LNCaP clone FGC (cell line): ENCODE measurements at regions not wholly inside any gene's neighbourhood (a gene's known extent, or its start where the extent isn't known, plus 50 kb on each side); places are given as distances from the start of the nearest gene placed in this dataset.
A peak's percentile ranks its signal among the peaks of the same experiment; 100 is the strongest.

Experiments used
- DNase-seq: peaks from one replicate; pipeline ENCODE4 v3.0.0-alpha.2; 2011; ENCODE audit warnings: low read depth
- H3K4me3 ChIP-seq: 2 replicates; pipeline ENCODE4 v1.5.1; 2011; ENCODE audit warnings: mild to moderate bottlenecking, low read depth, low read length, control low read depth
- TF ChIP-seq, protein P1 (sequence below): IDR thresholded peaks from 2 replicates; pipeline ENCODE4 v1.5.1; 2012; ENCODE audit warnings: mild to moderate bottlenecking; ENCODE audit not compliant: control insufficient read depth, insufficient read depth; ENCODE audit errors: extremely low read depth

DNA sequence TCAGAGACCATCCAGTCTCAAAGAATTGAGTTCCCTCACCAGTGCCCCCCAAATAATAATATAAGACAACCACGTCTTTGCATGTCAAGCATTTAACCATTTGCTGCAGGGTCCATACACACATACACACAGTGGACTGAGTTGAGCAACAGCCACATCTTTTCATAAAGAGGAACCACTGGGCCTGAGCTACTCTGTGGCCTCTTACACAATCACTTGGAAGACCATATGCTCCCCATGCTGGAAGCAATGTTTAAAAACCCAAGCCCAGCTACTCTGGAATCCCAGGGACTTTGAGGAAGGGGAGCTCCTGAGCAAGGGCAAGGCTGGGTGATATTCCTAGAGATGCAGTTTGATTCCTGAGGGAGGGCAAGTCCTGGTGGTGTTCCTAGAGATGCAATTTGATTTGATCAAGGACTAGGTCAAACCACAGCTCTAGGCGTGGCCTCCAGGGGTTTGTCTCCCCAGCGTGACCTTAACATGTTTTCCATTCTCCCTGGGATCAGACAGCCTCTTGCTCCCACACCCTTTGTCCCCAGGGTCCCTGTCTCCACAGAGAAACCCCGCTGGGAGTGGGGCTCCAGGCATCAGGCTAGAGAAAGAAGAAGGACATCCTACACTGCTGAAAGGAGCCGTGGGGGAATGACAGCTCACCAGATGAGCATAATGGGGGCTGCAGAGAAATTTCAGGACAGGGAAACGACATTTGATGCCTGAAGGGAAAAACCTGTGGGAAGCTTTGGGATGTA lies 376.2 kb upstream of the MGMT start:
- no peak for DNase-seq
- no peak overlapping the region for H3K4me3 ChIP-seq
- TF ChIP-seq, protein P1, sequence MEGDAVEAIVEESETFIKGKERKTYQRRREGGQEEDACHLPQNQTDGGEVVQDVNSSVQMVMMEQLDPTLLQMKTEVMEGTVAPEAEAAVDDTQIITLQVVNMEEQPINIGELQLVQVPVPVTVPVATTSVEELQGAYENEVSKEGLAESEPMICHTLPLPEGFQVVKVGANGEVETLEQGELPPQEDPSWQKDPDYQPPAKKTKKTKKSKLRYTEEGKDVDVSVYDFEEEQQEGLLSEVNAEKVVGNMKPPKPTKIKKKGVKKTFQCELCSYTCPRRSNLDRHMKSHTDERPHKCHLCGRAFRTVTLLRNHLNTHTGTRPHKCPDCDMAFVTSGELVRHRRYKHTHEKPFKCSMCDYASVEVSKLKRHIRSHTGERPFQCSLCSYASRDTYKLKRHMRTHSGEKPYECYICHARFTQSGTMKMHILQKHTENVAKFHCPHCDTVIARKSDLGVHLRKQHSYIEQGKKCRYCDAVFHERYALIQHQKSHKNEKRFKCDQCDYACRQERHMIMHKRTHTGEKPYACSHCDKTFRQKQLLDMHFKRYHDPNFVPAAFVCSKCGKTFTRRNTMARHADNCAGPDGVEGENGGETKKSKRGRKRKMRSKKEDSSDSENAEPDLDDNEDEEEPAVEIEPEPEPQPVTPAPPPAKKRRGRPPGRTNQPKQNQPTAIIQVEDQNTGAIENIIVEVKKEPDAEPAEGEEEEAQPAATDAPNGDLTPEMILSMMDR, result no peak

DNA sequence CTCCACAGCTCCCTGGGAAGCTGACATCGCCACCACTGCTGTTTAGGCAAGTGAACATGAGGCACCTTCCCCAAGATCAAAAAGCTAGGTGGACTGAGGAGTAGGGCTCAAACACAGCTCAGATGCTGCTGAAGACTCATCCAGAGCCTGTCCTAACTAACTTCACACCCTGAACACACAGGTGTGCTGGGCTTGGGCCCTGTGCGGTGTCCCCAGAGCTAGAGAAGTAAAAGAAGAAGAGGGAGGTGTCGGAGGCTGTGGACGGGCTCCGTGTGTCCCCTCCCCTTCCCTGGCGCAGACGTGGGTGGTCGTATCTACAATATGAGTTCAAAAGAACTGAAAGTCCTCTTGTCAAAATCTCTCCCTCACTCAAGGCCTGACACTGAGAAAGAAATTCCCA lies 373.4 kb upstream of the MGMT start:
- DNase-seq, result no peak
- TF ChIP-seq, protein P1, result no peak

DNA sequence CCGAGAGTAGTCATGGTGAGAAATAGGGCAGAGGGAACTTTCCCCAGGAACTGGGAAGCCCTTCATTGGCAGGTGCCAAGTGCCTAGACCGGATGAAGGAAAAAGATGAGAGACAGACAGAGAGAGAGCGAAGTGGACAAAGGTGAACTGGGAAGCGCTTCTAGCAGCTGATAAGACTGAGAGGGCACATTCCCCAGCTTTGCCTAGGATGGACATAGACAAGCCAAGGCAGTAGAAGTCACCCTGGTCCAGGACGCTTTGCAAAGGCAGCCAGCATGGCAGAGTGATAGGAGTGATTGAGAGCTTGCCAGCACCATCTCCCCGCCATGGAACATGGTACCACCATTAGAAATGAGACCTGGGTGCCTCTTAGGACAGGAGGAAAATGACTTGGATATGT lies 372.8 kb upstream of the MGMT start:
- TF ChIP-seq, protein P1, result no peak
- no peak overlapping the region for H3K4me3 ChIP-seq
- no peak for DNase-seq

More for the DNA sequence above, 373.4 kb upstream of the MGMT start:
- no peak overlapping the region for H3K4me3 ChIP-seq

DNA sequence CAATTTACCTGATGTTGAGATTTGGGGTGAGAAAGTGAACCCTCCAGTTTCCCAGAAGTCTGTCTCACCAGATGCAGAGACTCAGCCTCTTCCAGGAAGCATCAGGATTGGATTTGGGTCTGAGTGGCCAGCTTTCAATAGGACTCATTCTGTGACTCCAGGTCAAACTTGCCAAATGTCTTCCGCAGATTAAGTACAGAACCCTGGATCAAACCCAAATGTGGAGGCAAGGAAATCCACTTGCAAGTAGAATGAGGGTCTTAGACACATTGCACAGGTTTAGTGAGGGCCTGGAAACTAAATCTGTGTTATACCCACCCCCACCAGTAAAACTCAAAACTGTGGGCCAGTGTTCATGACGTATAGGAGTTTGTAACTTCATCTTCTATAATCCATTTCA lies 372.2 kb upstream of the MGMT start:
- no peak overlapping the region for H3K4me3 ChIP-seq
- no peak for DNase-seq
- TF ChIP-seq, protein P1, result no peak

DNA sequence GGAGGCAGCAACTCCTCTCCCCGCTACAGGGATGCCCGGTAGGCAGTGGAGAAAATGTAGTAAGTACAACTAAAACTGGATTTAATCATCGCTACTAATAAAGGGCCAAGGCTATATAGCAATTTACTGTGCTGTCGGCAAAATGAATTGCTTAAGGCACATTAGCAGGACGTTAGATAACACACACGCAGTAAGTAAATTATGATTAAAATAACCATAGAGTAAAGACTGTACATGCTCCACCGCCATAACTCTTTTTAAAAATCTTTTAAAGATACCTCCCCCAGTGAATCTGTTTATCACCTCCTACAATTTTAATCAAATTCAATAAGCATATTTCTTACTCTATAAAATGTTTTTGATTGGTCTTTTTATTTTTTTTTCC lies 371.4 kb upstream of the MGMT start:
- TF ChIP-seq, protein P1, result no peak
- DNase-seq, result no peak
- H3K4me3 ChIP-seq, result no peak overlapping the region

DNA sequence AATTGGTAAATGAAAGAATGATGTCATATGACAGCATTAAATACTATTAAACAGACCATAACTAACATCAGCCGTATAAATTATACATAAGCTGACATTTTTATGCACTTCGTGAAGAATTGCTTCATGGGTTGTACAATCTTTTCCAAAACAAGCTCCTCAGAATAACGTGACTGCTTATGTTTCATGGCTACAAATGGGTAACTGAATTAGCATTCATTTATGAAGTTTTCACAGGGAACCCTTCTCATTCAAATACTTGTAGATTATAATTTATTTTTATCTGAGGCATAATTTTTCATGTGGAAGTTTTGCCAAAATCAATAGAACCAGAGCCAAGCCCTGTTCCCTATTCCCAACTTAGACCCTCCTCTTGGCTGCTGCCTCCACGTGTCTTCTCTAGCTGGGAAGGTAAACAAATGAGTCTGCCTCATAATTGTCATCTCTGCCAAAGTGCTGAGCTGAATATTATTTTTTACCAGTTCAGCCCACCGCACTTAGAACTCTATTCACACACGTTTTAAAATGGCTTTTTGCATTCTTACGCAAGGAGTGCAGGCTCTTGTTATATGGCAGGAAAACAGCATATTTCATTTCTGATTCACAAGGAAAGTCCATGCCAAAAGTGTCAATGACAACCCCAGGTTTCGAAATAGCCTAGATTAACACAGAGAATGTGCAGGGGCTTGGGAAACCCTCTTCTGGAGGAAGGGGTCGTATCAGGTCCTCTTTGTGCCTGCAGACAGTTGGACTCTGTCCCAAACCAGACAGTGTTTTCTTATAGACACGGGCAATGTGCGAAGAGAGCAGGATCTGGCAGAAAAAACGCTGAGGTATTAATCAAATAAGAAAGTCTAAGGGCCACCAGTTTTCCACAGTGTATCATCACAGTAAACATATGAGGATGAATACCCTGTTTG lies 370.7 kb upstream of the MGMT start:
- DNase-seq, result peak; percentile 56
- TF ChIP-seq, protein P1, result no peak
- peak overlapping the region; percentile 29 for H3K4me3 ChIP-seq
